ENCODE measurements at regions not wholly inside any gene's neighbourhood (a gene's known extent, or its start where the extent isn't known, plus 50 kb on each side); places are given as distances from the start of the nearest gene placed in this dataset.

GRCh38 chr12:61797266-61797665 lies 462.9 kb upstream of the USP15 start:
- H3K79me2 ChIP-seq (ENCODE audit: insufficient read depth, low read length), result no peaks in the 10 kb centered on the region

More at GRCh38 chr12:61797266-61797665, 462.9 kb upstream of the USP15 start:
- ChIA-PET CTCF (no interaction called here), RAD21 (ENCODE audit: low non-redundant PET in 1 of 2, low total read pairs in 2 of 2, uncharacterized antibody in 2 of 2, unreplicated experiment in 2 of 2) (no interaction called here), POLR2A (no interaction called here)
- Histone ChIP-seq H3K9me3 (ENCODE audit: control insufficient read depth in 1 of 2, insufficient read depth in 1 of 2, low read depth in 1 of 2, low read length in 2 of 2) (no peaks in the 10 kb centered on the region), H3K36me3 (ENCODE audit: control insufficient read depth in 1 of 2, insufficient read depth in 2 of 2, low read length in 2 of 2) (no peaks in the 10 kb centered on the region), H3K4me1 (ENCODE audit: control insufficient read depth in 1 of 2, insufficient read depth in 2 of 2, low read length in 2 of 2) (no peaks in the 10 kb centered on the region), H3K4me3 (replicated peaks in 1 of 2; ENCODE audit: low read depth in 1 of 2, low read length in 2 of 2) (no peak overlapping the region), H2AFZ (ENCODE audit: low read depth, low read length, poor library complexity, severe bottlenecking) (no peak overlapping the region), H3K27ac (ENCODE audit: low read depth, low read length) (no peak overlapping the region), H3K27me3 (ENCODE audit: insufficient read depth, low read length) (no peaks in the 10 kb centered on the region), H4K20me1 (ENCODE audit: insufficient read depth) (no peaks in the 10 kb centered on the region), H3K9ac (ENCODE audit: low read length) (no peak overlapping the region), H3K9me2 (ENCODE audit: insufficient read depth) (no peaks in the 10 kb centered on the region), H3K4me2 (ENCODE audit: low read length) (no peak overlapping the region)
- TF ChIP-seq JUND (IDR thresholded peaks at IDR 0.05) (no peak), POLR2A (IDR thresholded peaks at IDR 0.05; ENCODE audit: borderline replicate concordance, extremely low read depth, insufficient read depth, insufficient read length) (no peak), SIN3A (IDR thresholded peaks at IDR 0.05; ENCODE audit: low read depth) (no peak), EGR1 (IDR thresholded peaks at IDR 0.05; ENCODE audit: low read depth) (no peak), YY1 (IDR thresholded peaks at IDR 0.05; ENCODE audit: extremely low read depth, insufficient replicate concordance, low read depth, low read length) (no peak), REST (IDR thresholded peaks at IDR 0.05; ENCODE audit: low read depth) (no peak), FOSL1 (IDR thresholded peaks at IDR 0.05; ENCODE audit: low read depth) (no peak), CBX3 (IDR thresholded peaks at IDR 0.05; ENCODE audit: low read depth) (no peak), ZBTB33 (IDR thresholded peaks at IDR 0.05; ENCODE audit: extremely low read depth, insufficient replicate concordance, low read length) (no peak), RAD21 (IDR thresholded peaks at IDR 0.05; ENCODE audit: low read depth) (no peak), EZH2phosphoT487 (IDR thresholded peaks at IDR 0.05; ENCODE audit: borderline replicate concordance) (no peak), ZFX (IDR thresholded peaks at IDR 0.05) (no peak), POLR2AphosphoS5 (IDR thresholded peaks at IDR 0.05; ENCODE audit: low read depth, low read length) (no peak), TCF7L2 (IDR thresholded peaks at IDR 0.05; ENCODE audit: borderline replicate concordance, extremely low read depth, insufficient read depth, insufficient read length) (no peak), ZNF274 (IDR thresholded peaks at IDR 0.05; ENCODE audit: low read depth, low read length) (no peak), SP1 (IDR thresholded peaks at IDR 0.05; ENCODE audit: low read depth) (no peak), ELF1 (IDR thresholded peaks at IDR 0.05; ENCODE audit: borderline replicate concordance, low read depth) (no peak), CEBPB (IDR thresholded peaks at IDR 0.05; ENCODE audit: low read depth) (no peak), SRF (IDR thresholded peaks at IDR 0.05; ENCODE audit: low read depth) (no peak)
- TF ChIP-seq, protein P1, sequence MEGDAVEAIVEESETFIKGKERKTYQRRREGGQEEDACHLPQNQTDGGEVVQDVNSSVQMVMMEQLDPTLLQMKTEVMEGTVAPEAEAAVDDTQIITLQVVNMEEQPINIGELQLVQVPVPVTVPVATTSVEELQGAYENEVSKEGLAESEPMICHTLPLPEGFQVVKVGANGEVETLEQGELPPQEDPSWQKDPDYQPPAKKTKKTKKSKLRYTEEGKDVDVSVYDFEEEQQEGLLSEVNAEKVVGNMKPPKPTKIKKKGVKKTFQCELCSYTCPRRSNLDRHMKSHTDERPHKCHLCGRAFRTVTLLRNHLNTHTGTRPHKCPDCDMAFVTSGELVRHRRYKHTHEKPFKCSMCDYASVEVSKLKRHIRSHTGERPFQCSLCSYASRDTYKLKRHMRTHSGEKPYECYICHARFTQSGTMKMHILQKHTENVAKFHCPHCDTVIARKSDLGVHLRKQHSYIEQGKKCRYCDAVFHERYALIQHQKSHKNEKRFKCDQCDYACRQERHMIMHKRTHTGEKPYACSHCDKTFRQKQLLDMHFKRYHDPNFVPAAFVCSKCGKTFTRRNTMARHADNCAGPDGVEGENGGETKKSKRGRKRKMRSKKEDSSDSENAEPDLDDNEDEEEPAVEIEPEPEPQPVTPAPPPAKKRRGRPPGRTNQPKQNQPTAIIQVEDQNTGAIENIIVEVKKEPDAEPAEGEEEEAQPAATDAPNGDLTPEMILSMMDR (IDR thresholded peaks at IDR 0.05 in 2 of 3, conservative IDR thresholded peaks at IDR 0.05 in 1 of 3; ENCODE audit: borderline replicate concordance in 1 of 3, insufficient read depth in 1 of 3, low read depth in 2 of 3, low read length in 2 of 3), result no peak
- DNase-seq (ENCODE audit: low read depth, low spot score), result no peak
- intact Hi-C loops (cut with micrococcal nuclease), result no loop called here
- ATAC-seq, result no peak
- BruUV-seq (replicated peaks), result no TSS peak
